ENCODE measurements at regions not wholly inside any gene's neighbourhood (a gene's known extent, or its start where the extent isn't known, plus 50 kb on each side); places are given as distances from the start of the nearest gene placed in this dataset.

DNA sequence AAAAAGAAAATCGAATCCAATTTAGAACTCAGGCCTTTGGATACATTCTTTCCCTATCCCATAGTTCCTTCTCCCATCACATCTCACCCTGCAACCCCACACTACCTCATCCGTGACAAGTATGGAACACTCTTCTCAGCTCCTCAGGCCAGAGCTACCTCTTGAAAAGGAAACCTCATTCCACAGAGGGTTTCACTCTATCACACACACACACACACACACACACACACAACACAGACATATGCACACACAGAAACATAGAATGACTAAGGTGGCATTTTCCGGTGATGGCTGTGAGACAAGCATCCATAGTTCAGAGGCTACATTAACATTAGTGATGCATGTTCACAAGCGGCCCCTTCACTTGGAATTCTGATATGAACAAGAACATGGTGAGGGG lies 122.0 kb upstream of the HES1 start:
- H3K23me2 ChIP-seq (ENCODE audit: insufficient read length, low read depth, low read length, poor library complexity, severe bottlenecking): no peaks in the 10 kb centered on the region
- no peak overlapping the region for H2AFZ ChIP-seq (ENCODE audit: low read length)
- H3K79me2 ChIP-seq (ENCODE audit: insufficient read depth, low read length): no peaks in the 10 kb centered on the region
- no peak overlapping the region for H3K4me3 Mint-ChIP-seq
- no peak overlapping the region for H3K4me2 ChIP-seq (ENCODE audit: insufficient read depth, insufficient read length, low read length)
- H2BK15ac ChIP-seq (ENCODE audit: low read depth, low read length): no peak overlapping the region
- no peak overlapping the region for H4K8ac ChIP-seq (replicated peaks; ENCODE audit: insufficient read length, low read depth, low read length)
- H3K4me1 ChIP-seq (ENCODE audit: insufficient read depth, low read length): peaks cover 4% of the 10 kb centered on the region; the same call in 1 of the 2 replicates
- H2AK5ac ChIP-seq (ENCODE audit: insufficient read length, low read length): no peak overlapping the region
- no peak overlapping the region for H2BK5ac ChIP-seq (ENCODE audit: insufficient read length, low read length)
- no peaks in the 10 kb centered on the region for H3K79me1 ChIP-seq (ENCODE audit: insufficient read depth, low read depth, low read length, poor library complexity, severe bottlenecking)
- H2BK12ac ChIP-seq (ENCODE audit: insufficient read length, low read depth, low read length): no peak overlapping the region
- H3K27me3 Mint-ChIP-seq (ENCODE audit: low read depth): peaks cover 7% of the 10 kb centered on the region
- H4K91ac ChIP-seq (ENCODE audit: insufficient read length, low read depth, low read length): no peak overlapping the region
- H3K4ac ChIP-seq (ENCODE audit: low read depth, low read length): no peak overlapping the region
- no peak for DNase-seq
- no CpG with 5 or more reads among the region's 4 CpGs for WGBS (ENCODE audit: extremely low coverage, insufficient read length, low lambda C conversion rate)
- no peak overlapping the region for H3K23ac ChIP-seq (ENCODE audit: insufficient read length, low read depth, low read length)
- H4K20me1 ChIP-seq (ENCODE audit: control insufficient read depth, insufficient read depth, insufficient read length): no peaks in the 10 kb centered on the region
- H3K56ac ChIP-seq (ENCODE audit: insufficient read length, low read depth, low read length): no peak overlapping the region
- H3T11ph ChIP-seq (ENCODE audit: low read length): no peak overlapping the region
- no peak overlapping the region for H2BK120ac ChIP-seq (ENCODE audit: low read depth, low read length, poor library complexity, severe bottlenecking)
- no peaks in the 10 kb centered on the region for H3K9me3 Mint-ChIP-seq
- H3K9me3 ChIP-seq (ENCODE audit: control insufficient read depth, low read depth, low read length): no peaks in the 10 kb centered on the region
- no peak overlapping the region for H3K14ac ChIP-seq (ENCODE audit: insufficient read depth, low read length)
- H3K27ac ChIP-seq (ENCODE audit: insufficient read length, low read depth, low read length): no peak overlapping the region
- H3K36me3 Mint-ChIP-seq (ENCODE audit: insufficient read depth in 1 of 3, low read depth in 3 of 3): no peaks in the 10 kb centered on the region
- no peaks in the 10 kb centered on the region for H3K27me3 ChIP-seq (ENCODE audit: insufficient read depth, low read length)
- H2BK20ac ChIP-seq (ENCODE audit: low read depth, low read length, poor library complexity, severe bottlenecking): no peak overlapping the region
- no peak overlapping the region for H3K27ac Mint-ChIP-seq
- H3K9ac ChIP-seq (ENCODE audit: extremely low read depth, insufficient read length, low read length): no peak overlapping the region
- peaks cover 20 to 22% of the 10 kb centered on the region in 2 experiments for H3K4me1 Mint-ChIP-seq
- no peak overlapping the region for H3K18ac ChIP-seq (ENCODE audit: insufficient read length, low read depth, low read length)
- TF ChIP-seq, protein P1, sequence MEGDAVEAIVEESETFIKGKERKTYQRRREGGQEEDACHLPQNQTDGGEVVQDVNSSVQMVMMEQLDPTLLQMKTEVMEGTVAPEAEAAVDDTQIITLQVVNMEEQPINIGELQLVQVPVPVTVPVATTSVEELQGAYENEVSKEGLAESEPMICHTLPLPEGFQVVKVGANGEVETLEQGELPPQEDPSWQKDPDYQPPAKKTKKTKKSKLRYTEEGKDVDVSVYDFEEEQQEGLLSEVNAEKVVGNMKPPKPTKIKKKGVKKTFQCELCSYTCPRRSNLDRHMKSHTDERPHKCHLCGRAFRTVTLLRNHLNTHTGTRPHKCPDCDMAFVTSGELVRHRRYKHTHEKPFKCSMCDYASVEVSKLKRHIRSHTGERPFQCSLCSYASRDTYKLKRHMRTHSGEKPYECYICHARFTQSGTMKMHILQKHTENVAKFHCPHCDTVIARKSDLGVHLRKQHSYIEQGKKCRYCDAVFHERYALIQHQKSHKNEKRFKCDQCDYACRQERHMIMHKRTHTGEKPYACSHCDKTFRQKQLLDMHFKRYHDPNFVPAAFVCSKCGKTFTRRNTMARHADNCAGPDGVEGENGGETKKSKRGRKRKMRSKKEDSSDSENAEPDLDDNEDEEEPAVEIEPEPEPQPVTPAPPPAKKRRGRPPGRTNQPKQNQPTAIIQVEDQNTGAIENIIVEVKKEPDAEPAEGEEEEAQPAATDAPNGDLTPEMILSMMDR (conservative IDR thresholded peaks at IDR 0.05): no peak
- no peak overlapping the region for H4K5ac ChIP-seq (ENCODE audit: insufficient read length, low read depth, low read length)

Measured in H9 (cell line).